HG03460 (cell line): ENCODE measurements at regions not wholly inside any gene's neighbourhood (a gene's known extent, or its start where the extent isn't known, plus 50 kb on each side); places are given as distances from the start of the nearest gene placed in this dataset.
"Not testable (repeated sequence)": the region's sequence is repeated elsewhere in the genome, so short reads cannot be mapped to it uniquely, and the experiment has no call there.

Source experiments
- ATAC-seq: cut with Tn5 transposase; IDR thresholded peaks from one replicate; pipeline ENCODE4 v1.9.1; 2021; ENCODE audit not compliant: unreplicated experiment

DNA sequence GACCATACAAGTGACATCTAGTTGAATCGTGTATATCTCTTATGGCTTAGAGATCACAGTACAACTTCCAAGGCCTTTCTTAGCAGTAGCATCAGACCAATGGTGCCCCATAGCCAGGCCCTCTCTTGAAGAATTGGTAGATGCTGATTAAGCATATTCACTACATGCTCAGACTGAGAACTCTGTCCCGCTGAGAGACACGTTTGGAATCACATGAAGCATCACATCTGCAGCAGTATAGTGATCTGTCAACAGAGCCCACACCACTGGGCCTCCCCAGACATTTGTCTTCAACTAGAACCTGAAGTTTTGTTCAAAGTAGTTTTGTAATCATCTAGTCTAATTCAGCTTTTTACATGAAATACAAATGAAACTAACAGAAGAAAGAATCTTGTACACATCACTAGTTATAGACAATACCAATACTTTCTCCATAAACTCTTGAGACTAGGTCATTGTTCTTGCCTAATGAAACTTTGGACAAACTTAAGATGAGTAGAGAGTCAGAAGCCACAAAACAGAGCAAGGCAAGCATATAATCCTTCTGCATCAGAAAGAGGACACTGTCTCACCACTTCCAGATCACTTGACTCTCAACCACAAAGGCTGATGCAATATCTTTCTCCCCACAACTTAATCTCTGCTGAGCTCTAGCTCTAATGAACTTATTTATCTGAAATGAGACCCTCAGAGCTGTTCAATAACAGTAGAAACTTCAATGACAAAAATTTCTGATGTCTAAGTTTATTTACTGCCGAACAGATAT, 182.7 kb downstream of the TBX18 start:
- no peak for ATAC-seq

DNA sequence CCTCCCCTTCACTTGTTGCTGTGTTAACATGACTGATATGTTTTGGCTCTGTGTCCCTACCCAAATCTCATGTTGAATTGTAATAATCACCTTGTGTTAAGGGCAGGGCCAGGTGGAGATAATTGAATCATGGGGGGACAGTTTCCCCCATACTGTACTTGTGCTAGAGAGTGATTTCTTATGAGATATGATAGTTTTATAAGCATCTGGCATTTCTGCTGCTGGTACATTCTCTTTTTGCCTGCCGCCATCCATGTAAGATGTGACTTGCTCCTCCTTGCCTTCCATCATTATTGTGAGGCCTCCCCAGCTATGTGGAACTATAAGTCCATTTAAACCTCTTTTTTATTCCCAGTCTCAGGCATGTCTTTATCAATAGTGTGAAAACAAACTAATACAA, 185.0 kb downstream of the TBX18 start:
- ATAC-seq, result no peak

DNA sequence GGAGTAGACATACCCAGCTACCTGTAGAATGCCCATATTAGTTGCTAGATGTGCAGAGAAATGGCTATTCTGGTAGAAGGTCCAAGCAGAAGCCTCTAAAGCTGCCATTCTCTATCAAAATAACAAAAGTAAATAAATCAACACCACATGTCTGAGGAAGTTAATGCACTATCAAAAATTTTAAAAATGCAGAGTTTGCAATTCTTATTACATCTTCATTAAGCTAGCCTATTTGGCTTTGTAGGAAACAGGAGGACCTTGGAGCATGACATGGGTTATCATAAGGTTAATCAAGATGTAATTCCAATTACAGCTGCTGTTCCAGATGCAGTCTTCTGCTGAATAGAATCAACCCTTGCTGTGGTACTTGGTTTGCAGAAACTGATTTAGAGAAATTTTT, 188.4 kb downstream of the TBX18 start:
- no peak for ATAC-seq

DNA sequence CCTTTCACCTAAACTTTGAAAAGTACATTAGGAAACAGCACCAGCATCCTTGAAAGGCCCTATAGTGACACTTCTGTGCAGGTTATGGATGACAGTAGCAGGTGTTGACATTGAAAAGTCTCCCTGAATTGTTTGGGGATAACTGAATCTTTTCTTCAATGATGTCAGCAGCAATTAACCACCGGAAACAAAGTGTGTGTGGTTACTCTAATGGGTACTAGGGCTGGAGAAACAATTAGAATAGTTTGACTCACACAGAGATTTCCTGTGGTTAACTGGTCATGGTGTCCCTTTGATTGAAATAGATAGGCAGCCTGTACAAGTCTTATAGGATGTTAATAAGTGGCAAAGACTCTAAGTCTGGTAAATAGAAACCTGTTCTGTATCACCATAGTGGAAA, 189.1 kb downstream of the TBX18 start:
- peak; percentile 97 for ATAC-seq

DNA sequence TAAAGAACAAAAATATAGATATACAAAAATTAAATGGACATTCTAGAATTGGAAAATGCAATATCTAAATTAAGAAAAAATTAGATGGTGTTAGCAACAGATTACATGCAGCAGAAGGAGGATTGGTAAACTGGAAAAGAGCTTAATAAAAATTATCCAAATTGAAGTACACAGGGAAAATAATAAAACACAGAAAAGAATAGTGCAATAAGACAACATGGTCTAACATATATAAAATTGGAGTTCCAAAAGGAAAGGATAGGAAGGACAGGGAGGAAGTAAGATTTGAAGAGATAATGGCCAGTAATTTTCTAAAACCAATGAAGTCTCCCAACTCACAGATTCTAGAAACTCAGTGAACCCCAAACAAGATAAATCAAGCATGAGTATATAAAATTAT, 194.5 kb downstream of the TBX18 start:
- no peak for ATAC-seq

DNA sequence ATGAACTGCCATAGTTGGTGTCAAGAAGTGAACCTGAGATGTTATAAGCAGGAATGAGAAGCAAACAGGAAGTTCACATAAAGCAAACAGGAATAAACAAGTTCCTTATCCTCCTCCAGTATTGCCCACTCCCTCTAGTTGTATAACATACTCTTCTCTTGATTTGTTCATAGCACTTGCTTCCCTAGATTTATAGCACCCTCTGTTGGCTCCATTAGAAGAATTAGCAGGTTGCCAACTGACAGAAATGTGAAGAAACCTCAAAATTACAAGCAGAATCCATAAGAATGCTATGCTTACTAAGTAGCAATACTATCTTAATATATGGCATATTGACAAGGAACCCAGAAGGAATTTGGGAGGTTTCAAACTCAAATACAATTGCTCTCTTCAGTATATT, 195.4 kb downstream of the TBX18 start:
- no peak for ATAC-seq

DNA sequence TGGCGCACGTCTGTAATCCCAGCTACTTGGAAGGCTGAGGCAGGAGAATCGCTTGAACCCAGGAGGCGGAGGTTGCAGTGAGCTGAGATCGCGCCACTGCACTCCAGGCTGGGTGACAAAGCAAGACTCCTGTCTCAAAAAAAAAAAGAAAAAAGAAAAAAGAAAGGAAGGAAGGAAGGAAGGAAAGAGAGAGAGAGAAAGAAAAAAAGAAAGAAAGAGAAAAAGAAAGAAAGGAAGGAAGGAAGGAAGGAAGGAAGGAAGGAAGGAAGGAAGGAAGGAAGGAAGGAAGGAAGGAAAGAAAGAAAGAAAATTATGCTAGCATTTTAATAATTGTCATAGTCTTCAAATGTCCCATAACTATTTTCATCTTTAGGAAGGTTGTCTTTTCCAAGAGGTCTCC, 198.7 kb downstream of the TBX18 start:
- ATAC-seq, result not testable (repeated sequence)

DNA sequence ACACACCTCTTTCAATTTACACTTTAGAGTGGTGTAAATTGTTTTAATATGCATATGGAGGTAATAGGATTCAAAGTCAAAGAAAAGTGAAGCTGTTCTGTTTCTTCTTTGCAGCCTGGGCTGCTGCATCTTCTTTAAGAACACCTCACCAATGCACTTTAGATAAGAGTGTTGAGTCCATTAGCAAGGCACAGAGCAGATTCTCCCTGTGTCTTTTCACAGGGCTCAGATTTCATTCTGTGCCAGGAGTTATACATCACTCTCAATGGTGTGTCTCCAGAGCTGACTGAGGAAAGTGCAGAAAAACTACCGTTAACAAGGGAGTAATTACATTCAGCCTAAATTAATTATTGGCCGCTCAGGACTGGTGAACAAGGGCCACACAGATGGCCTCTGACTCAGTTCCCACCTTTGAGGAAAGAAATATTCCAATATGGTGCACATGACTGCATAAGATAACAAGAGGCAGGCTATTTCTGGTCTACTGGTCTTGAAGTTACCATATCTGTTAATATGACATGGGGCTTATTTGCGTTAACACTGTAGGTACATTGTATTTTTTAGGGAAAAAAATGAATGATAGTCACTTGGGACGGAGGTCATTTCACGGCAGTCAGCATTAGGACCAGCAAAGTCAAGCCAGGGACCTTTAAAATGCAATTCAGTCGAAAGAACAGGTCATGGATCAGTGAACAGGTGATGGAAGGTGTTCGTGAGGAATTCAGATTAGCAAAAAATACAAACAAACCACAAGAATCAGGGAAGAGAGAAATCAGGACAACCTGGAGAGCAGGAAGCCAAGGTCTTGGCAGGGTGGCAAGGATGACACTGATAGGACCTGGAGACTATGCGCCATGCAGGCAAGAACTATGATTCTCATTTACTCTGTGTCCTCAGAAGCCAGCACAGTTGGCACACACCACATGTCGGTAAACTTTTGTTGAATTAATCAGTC, 203.7 kb downstream of the TBX18 start:
- no peak for ATAC-seq

DNA sequence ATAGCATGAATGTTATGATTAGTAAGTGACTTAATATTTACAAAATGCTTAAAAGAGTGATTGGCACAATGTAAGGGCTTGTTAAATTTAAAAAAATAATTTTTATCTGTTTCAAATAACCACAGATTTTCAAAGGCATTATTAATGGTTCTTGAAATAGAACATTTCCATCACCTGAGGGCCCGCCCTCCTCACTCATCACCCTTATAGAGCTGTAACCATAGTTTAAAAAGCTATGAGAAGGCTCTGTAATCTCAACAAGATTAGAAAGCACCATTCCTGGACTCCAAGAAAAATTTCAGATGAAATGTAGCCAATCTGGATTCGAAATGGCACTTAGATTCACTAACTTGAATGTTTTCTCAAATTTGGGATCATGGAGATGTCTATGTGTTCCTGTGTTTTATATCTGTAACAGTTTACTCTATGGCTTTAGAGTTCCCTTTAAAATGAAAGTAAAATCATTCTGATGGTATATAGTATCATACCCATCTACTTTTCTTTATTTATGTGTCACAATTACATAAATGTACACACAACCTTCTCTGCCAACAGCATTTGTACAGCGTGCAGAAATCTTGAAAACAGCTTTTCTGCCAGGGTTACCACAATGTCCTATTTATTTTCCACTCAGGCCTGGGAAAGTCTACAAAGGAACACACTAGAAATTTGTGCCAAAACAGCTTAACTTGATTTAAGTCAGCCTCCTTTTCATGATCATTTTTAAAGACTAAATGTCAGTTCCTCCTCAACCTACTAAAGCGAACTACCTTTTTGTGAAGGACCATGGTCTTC, 207.7 kb downstream of the TBX18 start:
- no peak for ATAC-seq

DNA sequence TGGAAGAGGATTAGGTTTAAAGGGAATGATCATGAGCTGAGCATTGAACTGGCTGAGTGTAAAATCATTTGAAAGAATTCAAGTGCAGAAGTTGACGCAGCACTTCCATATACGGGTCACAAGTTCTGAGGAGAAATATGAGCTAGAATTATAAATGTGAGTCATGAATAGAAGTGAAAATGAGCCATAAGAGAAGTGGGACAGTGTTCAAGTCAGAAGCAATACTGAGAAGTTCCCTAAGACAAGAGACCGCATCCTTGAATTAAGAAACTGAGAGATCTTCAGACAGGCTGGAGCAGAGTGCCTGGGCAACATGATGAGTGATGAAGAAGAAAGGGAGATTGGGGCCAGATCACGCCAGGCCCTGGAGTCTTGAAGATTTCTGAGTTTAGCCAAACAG, 209.7 kb downstream of the TBX18 start:
- ATAC-seq, result no peak

DNA sequence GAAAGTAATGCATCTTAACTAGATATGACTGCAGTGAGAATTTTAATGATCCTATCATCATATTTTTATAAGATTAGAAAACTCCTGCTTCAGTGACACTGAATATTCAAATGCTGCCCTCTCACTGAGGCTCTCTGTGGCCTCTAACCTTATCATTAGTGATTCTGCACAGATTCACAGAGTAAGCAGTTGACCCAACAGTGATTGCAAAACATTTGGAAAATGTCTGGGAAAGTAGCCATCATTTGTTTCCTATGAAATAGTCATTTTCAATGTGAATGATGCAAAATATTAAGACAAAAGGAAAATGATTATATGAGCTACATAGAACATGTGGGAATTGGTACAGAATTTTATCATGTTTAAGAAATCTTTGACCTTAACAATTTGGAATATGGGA, 210.3 kb downstream of the TBX18 start:
- ATAC-seq, result no peak

DNA sequence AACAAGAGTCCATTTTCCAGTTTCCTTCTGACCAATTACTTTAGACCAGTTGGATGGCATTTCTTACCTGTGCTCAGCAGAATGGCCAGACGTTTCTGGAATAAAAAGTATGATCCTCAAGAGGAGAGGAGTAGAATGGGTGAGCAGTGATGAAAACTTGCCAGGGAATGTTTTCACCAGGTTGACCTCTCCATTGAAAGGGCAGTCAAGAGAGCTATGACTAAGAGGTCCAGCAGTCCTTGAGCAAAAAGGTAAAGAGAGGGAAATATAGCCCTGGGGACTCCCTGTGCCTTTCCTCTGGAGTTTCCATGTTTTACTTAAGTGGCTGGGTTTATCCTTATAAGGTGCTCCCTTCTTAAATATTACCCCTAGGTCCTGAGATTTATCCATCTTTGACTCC, 210.9 kb downstream of the TBX18 start:
- ATAC-seq, result no peak

DNA sequence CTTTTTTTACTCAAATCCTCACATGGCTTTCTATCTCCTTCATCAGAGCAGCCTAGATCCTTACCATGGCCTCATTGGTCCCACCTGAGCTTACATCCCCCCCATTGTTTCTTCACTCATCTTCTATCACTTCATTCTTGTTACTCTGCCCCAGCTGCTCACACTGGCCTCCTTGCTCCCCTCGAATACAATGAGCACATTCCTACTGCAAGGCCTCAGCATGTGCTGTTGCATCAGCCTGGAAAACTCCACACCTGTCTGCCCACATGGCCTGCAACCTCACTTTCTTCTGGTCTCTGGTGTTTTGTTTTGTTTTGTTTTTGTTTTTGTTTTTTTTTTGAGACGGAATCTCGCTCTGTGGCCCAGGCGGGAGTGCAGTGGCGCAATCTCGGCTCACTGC, 212.6 kb downstream of the TBX18 start:
- no peak for ATAC-seq

DNA sequence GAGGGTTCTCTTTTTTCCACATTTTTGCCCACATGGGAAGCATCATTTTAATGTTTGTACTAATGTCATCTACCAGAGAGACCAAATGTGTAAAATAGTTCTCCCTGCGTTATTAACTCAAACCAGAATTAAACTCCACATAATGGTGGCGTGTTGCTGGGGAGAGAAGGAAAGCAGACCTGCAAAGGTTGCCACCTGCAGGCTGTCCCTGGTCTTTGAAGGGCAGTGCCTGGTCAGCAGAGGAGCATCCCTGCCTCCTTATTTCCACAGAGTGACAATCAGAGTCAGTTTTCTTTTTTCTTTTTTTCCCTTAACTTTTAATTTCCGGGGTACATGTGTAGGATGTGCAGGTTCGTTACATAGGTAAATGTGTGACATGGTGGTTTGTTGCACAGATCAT, 214.5 kb downstream of the TBX18 start:
- ATAC-seq, result no peak

DNA sequence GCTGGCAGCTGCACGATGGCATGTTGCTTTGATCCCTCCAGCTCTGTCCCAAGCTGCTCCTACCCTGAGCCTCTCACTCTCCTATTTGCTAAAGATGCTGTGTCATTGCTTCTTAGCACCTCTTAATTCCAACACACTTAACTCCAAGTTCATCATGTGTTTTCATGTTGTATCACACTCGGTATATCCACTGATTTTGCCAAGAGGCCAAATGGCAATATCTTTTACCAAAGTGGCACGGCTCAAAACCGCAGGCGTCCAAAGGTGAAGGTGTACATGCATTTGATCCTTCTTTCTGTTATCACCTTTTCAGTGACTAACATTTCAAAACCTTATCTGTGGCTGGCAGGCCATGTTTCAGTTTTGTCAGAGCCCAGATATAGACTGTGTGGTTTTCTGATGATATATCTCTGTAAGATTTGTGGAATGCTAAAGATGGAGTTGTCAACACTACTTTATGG, 217.0 kb downstream of the TBX18 start:
- ATAC-seq, result no peak

DNA sequence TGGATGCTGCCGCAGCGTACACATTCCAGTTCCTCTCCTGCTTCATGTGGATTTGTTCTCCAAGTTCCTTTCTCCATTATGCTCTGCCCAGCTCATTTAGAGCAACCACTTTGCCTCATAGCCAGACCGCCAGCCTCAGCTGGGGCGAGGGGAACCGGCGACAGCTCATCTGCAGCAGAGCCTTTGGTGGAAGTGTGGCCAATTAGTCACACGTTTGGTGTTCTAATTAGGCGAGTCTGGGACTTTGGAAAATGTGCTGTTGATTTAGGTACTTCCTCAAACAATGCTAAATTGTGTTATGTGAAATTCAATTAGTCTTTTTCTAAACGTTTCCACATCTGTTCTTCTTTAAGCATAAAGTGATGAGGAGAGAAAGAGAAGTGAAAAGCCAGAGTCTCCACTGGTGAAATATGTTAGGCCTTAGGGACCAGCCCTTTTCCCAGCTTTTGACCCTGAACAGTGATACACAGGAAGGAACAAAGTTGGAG, 217.9 kb downstream of the TBX18 start:
- no peak for ATAC-seq

DNA sequence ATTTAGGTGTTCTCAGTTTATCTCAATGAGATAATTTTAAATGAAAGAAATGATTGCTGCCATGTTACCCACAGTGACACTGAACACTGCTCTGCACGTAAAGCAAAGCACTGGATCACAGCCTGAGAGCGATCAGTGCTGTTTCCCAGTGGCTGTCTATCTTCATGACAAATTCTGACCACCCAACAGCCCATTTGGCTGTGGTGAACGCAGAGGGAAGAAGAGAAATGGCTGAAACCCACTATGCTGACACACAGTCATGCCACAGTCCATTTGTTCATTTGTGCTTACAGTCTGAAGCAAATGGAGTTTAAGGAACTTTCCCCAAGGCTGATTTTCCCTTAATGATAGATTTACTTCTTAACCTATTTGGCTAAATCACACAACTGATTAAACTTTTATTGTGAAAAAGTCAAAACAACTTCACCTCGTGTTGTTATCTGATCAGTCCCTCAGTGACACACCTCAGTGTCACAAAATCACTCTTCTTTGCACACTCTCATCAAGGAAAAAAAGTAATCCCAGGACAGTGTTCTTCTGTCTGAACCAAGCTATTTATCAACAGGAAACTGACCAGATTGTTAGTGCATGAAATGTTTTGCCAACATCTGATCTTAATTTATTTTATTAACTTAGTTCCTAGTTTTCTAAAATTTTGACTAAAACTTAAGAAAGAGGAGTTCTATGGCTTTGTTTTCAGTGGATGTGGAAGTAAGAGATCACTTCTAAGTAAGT, 225.1 kb downstream of the TBX18 start:
- ATAC-seq, result no peak

DNA sequence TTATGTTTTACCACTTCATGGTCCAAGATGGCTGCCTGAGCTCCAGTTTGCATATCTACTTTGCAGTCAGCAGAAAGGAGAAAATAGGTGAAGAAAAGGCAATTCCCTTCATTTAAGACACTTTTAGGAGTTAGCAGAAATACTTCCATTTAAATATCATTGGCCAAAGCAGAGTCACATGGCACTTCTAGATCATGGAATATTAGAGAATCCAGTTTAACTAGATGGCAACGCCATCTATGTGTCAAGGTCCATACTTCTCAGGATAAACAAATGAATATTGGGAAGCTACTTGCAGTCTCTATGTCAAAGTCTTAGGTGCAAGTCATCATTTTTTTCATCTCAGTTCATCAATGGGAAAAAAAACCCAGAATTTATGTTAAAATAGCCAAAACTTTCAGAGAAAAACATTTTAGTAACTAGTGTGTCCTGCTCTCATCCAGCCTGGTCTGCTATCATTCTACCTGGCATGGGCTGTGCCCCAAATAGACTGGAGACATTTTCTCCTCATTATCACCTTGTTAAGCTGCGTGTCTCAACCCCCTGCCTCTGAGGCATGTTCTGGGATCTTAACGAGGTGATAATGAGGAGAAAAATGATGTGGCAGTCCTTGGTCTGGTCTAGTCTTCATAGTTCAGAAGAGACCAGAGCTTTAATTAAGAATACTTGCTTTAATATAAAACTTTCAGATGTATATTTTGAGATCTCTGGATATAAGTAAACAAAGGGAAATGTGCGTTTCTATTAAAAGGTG, 227.3 kb downstream of the TBX18 start:
- no peak for ATAC-seq

DNA sequence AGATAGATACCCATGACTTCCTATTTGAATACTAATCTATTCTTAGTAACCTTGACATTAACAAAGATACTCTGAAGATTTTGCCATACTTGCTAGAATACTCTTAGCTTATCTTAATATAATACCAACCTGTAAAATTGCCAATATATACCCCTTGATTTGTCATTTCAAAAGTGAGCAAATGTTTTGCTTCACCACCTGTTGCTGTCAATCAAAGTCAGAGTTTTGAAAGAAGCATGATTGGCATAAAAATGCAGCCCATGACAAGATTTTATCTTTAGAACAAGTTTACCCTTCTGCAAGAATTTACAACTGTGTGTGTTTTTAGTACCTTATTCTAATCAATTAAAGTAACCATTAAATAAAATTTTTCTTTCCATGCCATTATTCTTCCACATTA, 236.2 kb downstream of the TBX18 start:
- ATAC-seq, result no peak

DNA sequence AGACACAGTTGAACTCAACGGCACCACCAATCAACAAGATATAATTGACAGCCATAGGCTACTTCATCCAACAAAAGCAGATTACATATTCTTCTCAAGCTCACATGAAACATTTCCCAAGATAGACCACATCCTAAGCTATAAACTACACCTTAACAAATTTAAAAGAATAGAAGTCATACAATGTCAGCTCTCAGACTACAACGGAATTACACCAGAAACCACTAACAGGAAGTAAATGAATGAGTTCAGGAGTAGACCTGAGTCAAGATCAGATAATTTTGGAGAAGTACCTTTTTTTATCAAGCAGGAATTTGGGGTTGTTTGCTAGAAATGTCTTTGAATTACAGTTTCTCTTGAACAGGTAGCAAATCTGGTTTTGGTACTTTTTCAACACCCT, 237.8 kb downstream of the TBX18 start:
- no peak for ATAC-seq
